Left ventricle myocardium inferior (tissue), 1 donor: ENCODE measurements at regions not wholly inside any gene's neighbourhood (a gene's known extent, or its start where the extent isn't known, plus 50 kb on each side); places are given as distances from the start of the nearest gene placed in this dataset.

Experiments used
- DNase-seq: peaks from one replicate; pipeline ENCODE4 v3.0.0-alpha.2; 2020
- H3K27ac ChIP-seq: fragments of 200-600 bp; replicated peaks from 2 replicates; pipeline ENCODE4 v1.8.0; 2021
- H3K27me3 ChIP-seq: fragments of 200-600 bp; 2 replicates; pipeline ENCODE4 v1.8.0; 2021; ENCODE audit warnings: low read depth
- H3K36me3 ChIP-seq: fragments of 200-600 bp; 2 replicates; pipeline ENCODE4 v1.8.0; 2021
- H3K4me1 ChIP-seq: fragments of 200-600 bp; 2 replicates; pipeline ENCODE4 v1.8.0; 2021
- H3K4me3 ChIP-seq: fragments of 200-600 bp; 2 replicates; pipeline ENCODE4 v1.8.0; 2021; ENCODE audit warnings: mild to moderate bottlenecking, moderate library complexity
- H3K9me3 ChIP-seq: fragments of 200-600 bp; replicated peaks from 2 replicates; pipeline ENCODE4 v1.8.0; 2021
- intact Hi-C: fragments of 100-400 bp; cut with micrococcal nuclease; formaldehyde crosslinking; loops from one replicate; pipeline ENCODE4 v1.11.0; 2022
- TF ChIP-seq, protein P1 (sequence below): fragments of 200-600 bp; IDR thresholded peaks from 2 replicates; pipeline ENCODE4 v1.8.0; 2021; ENCODE audit warnings: antibody characterized with exemption, mild to moderate bottlenecking, borderline replicate concordance
- donor health status: DM: no; HTN: yes; CAD: no; lungs with severe emphysema.

DNA sequence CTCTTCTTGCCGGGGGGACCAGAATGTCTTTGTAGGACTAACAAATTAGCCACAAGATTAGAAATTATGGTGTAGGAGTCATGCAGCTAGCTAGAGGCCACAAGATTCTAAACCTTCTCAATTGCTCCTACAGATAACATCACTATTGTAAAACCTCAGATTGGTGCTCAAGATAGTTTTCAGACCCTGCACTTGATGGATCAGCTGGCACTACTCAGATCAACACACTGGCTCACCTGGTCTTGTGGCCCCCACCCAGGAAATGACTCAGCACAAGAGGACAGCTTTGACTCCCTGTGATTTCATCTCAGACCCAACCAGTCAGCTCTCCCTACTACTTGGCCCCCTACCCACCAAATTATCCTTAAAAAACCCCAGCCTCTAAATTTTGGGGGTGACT, 124.1 kb upstream of the RASGRP1 start:
- Histone ChIP-seq H3K27ac (no peak overlapping the region), H3K27me3 (no peaks in the 10 kb centered on the region), H3K36me3 (no peaks in the 10 kb centered on the region), H3K4me1 (no peaks in the 10 kb centered on the region), H3K9me3 (no peaks in the 10 kb centered on the region), H3K4me3 (no peak overlapping the region)
- intact Hi-C loops: loop anchor here (10.0 kb wide), 2 partner anchors 124 to 244 kb away; partner anchors contain the start of gene RASGRP1
- TF ChIP-seq, protein P1, sequence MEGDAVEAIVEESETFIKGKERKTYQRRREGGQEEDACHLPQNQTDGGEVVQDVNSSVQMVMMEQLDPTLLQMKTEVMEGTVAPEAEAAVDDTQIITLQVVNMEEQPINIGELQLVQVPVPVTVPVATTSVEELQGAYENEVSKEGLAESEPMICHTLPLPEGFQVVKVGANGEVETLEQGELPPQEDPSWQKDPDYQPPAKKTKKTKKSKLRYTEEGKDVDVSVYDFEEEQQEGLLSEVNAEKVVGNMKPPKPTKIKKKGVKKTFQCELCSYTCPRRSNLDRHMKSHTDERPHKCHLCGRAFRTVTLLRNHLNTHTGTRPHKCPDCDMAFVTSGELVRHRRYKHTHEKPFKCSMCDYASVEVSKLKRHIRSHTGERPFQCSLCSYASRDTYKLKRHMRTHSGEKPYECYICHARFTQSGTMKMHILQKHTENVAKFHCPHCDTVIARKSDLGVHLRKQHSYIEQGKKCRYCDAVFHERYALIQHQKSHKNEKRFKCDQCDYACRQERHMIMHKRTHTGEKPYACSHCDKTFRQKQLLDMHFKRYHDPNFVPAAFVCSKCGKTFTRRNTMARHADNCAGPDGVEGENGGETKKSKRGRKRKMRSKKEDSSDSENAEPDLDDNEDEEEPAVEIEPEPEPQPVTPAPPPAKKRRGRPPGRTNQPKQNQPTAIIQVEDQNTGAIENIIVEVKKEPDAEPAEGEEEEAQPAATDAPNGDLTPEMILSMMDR: no peak
- no peak for DNase-seq

DNA sequence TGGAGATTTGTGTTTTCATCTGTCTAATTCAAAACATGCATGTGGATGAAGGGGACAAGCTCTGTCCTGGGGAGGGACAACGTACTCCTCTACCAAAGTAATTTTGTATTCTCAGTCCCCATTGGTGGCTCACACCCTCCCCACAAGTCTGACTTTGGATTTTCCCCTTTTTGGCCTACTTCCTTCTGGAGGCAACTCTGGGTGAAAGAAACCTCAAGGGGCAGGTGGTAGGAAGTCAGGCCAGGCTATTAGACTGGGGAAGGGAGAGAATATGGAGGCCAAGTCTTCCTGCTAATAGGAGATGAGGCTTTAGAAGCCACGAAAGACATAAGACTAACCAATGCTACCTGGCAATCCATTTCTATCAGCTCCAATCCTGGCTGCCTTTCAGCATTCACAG, 124.9 kb upstream of the RASGRP1 start:
- intact Hi-C loops: loop anchor here (10.0 kb wide), 2 partner anchors 125 to 245 kb away; partner anchors contain the start of gene RASGRP1
- DNase-seq: no peak
- Histone ChIP-seq H3K9me3 (no peaks in the 10 kb centered on the region), H3K27me3 (no peaks in the 10 kb centered on the region), H3K4me1 (no peaks in the 10 kb centered on the region), H3K36me3 (no peaks in the 10 kb centered on the region), H3K4me3 (no peak overlapping the region), H3K27ac (no peak overlapping the region)
- TF ChIP-seq, protein P1: no peak

DNA sequence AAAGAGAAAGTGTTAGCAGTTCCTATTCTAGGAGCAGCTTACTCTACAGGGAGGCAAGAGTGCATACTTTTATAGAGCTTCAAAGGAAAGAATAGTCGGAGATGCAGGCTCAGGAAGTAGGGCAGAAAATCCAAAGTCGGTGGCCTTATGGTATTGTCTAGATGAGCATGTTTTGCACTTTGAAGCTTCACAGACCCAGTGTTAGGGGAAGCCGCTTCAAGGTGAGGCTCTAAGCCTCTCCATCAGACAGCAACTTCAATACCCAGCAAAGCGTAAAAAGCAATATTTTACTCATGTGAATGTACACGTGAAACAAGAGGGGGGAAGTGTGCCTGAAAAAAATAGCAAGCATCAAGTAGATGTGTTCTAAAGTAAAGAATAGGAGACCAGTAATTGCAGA, 125.6 kb upstream of the RASGRP1 start:
- Histone ChIP-seq H3K27me3 (no peaks in the 10 kb centered on the region), H3K27ac (no peak overlapping the region), H3K4me1 (no peaks in the 10 kb centered on the region), H3K9me3 (no peaks in the 10 kb centered on the region), H3K4me3 (no peak overlapping the region), H3K36me3 (no peaks in the 10 kb centered on the region)
- TF ChIP-seq, protein P1: no peak
- DNase-seq: no peak
- intact Hi-C loops: loop anchor here (10.0 kb wide), 1 partner anchor 695 kb away; no protein-coding TSS in a partner anchor

DNA sequence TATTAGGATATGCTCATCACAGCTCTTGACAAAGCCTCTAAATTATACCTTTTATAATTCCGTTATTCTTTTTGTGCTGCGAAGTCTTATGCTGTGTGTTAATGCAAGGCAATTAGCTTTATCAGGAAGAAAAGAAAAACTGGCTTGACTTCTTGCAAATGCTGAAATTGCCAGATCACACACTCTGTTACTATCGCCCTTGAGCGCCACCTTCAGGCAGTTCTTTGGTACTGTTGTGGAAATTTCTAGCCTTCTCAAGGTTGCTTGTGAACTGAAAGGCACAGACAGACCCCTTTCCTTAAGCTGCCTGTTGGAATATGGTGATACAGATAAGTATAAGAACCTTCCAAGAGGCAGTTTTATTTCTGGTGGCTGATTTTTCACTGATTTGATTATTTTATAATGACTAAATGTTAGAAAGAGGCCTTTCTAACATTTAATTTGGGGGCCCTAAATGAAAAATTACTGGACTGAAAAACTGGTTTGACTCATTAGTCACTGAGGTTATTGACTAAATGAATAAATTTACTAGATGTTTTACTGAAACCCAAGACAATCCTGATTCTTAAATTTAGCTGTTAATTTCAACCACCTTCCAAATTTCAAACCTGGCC, 126.2 kb upstream of the RASGRP1 start:
- Histone ChIP-seq H3K27ac (no peak overlapping the region), H3K9me3 (no peaks in the 10 kb centered on the region), H3K36me3 (no peaks in the 10 kb centered on the region), H3K4me3 (no peak overlapping the region), H3K4me1 (peaks cover 3% of the 10 kb centered on the region), H3K27me3 (no peaks in the 10 kb centered on the region)
- TF ChIP-seq, protein P1: peak; percentile 85
- DNase-seq: peak; percentile 17
- intact Hi-C loops: loop anchor here (10.0 kb wide), 1 partner anchor 696 kb away; no protein-coding TSS in a partner anchor

DNA sequence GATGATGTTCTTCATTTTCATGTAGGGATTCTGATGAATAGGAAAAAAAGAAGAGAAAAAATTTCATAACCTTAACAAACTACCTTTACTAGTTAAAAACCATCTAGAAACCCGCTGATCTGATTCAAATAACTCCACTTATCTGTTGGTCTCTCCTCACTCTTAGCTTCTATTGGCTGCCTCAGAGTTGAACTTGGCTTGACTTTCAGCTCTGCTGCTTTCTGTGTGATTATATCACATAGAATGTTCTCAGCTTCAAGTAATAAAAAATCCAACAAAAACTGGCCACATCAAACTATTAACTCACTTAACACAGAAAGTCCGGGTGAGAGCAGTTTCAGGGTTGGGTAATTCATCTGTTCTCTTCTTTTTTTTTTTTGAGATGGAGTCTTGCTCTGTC, 126.8 kb upstream of the RASGRP1 start:
- Histone ChIP-seq H3K4me1 (peaks cover 8% of the 10 kb centered on the region), H3K27me3 (no peaks in the 10 kb centered on the region)
- intact Hi-C loops: loop anchor here (10.0 kb wide), 1 partner anchor 697 kb away; no protein-coding TSS in a partner anchor

More for the DNA sequence above, 126.8 kb upstream of the RASGRP1 start:
- H3K9me3 ChIP-seq: no peaks in the 10 kb centered on the region
- H3K4me3 ChIP-seq: no peak overlapping the region
- TF ChIP-seq, protein P1: no peak
- no peak overlapping the region for H3K27ac ChIP-seq
- H3K36me3 ChIP-seq: no peaks in the 10 kb centered on the region
- no peak for DNase-seq
